ENCODE measurements at regions not wholly inside any gene's neighbourhood (a gene's known extent, or its start where the extent isn't known, plus 50 kb on each side); places are given as distances from the start of the nearest gene placed in this dataset.
"Not testable (repeated sequence)": the region's sequence is repeated elsewhere in the genome, so short reads cannot be mapped to it uniquely, and the experiment has no call there.

DNA sequence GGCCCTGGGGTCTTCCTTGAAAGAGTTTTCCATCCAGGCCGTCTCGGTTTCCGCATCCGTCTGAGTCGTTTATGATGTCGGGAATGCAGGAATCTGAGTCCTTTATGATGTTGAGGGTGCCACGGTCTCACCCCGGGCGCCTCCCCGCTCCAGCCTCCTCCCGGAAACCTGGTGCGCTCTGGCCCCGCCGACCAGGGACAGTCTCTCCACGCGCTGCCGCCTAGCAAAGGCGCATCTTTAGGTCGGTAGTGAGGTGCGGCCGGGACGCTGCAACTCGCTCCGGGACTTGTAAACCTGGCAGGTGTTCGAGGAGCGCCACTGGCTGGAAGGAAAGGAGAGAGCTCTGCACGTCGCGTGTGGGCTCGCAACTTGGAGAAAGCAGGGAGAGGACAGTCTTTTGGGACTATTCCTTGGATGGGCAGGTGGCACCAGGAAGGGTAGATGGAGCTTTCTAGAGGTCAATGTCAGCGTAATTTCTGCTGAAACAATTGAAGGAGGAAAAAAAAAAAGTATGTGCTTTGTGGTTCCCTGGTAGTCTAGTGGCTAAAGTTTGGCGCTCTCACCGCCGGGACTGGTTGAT lies 132.0 kb downstream of the FAM72B start:
- DNase-seq: not testable (repeated sequence)

DNA sequence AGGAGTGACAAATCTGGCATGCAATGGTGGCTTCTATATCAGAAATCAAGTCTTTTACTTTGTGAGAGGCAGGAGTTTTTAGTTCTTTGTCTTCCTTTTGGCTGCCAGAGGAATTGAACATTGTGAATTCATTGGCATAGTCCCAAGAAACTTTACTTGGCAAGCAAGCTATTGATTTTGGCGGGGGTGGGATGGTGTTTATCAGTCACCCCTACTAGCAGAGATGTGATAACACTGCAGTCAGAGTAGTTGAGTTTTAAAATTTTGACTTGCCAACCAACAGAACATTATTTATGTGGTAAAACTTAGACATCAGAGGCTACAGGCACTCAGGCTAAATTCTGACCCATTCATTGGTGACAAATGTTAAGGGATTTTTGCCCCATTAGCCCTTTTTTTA lies 129.2 kb downstream of the FAM72B start:
- DNase-seq: not testable (repeated sequence)

GRCh38 chr1:121066925-121067324 lies 117.2 kb downstream of the FAM72B start:
- not testable (repeated sequence) for DNase-seq

GRCh38 chr1:121068738-121069499 lies 115.2 kb downstream of the FAM72B start:
- not testable (repeated sequence) for DNase-seq

GRCh38 chr1:121073852-121074251 lies 110.3 kb downstream of the FAM72B start:
- DNase-seq: not testable (repeated sequence)

- DNase-seq: not testable (repeated sequence)
Observed at GRCh38 chr1:121075254-121075805, 108.8 kb downstream of the FAM72B start.

GRCh38 chr1:121076674-121077073 lies 107.5 kb downstream of the FAM72B start:
- DNase-seq: not testable (repeated sequence)

- DNase-seq: not testable (repeated sequence)
Observed at GRCh38 chr1:121079655-121080054, 104.5 kb downstream of the FAM72B start.

- DNase-seq: not testable (repeated sequence)
Observed at GRCh38 chr1:121080197-121080903, 103.8 kb downstream of the FAM72B start.

- not testable (repeated sequence) for DNase-seq
Observed at GRCh38 chr1:121080904-121081264, 103.3 kb downstream of the FAM72B start.

DNA sequence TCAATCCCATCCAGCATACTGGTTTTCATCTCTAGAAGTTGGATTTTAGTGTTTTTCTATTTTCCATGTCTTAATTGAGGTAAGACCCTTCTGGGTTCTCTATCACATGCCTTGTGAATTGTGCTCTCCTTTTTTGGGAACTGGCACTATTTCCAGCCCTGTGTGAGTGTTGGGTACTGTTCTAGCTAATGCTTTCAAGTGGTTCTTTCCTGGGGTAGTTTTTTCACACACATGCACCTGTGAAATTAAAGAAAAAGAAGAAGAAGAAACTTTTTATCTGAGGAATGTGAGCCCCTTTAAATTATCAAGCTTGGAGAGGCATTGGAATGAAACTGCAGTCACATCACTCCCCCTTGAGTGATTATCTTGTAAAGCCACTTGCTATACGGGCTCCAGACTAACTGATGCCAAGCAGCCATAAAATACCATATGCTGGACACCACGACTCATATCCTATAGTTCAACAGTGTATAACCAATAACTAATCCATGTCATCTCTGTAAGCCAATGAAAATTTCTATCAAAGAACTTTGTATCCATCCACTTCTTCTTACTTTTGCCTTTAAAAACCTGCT lies 102.4 kb downstream of the FAM72B start:
- not testable (repeated sequence) for DNase-seq

DNA sequence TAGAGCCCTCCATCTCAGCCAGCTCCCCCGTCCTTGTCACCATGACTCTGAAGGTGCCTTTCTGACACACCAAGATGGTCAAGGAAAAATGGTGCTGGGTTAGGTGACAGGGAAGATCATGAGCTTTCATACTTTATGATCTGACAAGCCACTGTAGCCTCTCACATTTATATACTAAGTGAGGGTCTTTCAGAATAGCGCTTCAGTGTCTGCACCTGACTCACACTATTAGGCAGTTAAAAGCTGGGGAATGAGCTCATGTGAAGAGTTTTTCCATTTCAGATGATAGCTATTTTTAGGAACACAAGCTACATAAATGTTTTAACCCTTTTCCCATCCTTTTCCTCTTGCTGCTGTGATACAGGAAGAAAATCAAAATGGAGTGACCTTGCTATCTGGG lies 101.1 kb downstream of the FAM72B start:
- DNase-seq: not testable (repeated sequence)

- not testable (repeated sequence) for DNase-seq
Observed at GRCh38 chr1:121086249-121086648, 97.9 kb downstream of the FAM72B start.

- not testable (repeated sequence) for DNase-seq
Observed at GRCh38 chr1:121087221-121087620, 96.9 kb downstream of the FAM72B start.

GRCh38 chr1:121088568-121088967 lies 95.6 kb downstream of the FAM72B start:
- DNase-seq: not testable (repeated sequence)

- not testable (repeated sequence) for DNase-seq
Observed at GRCh38 chr1:121092329-121092968, 91.7 kb downstream of the FAM72B start.

DNA sequence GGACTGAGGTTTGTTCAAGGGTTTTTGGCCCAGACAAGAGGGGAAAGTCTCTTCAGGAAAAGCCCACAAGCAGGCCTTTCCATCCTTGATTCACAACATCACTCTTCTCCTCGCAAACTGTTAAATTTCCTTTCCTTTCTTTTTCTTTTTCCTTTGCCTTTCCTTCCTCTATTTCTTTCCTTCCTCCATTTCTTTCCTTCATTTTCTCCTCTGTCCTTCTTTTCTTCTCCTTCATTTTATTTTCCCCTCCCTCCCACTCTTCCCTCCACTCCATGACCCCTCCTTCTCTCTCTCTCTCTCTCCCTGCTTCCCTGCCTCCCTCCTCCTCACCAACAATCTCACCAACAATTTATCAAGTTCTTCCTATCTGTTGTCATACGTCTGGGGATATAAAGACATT lies 89.1 kb downstream of the FAM72B start:
- not testable (repeated sequence) for DNase-seq

GRCh38 chr1:121097127-121097866 lies 86.8 kb downstream of the FAM72B start:
- peak; percentile 81 for DNase-seq

GRCh38 chr1:121097867-121098215 lies 86.3 kb downstream of the FAM72B start:
- DNase-seq: not testable (repeated sequence)

GRCh38 chr1:121109025-121109424 lies 75.1 kb downstream of the FAM72B start:
- DNase-seq: not testable (repeated sequence)

- DNase-seq: peak; percentile 23
Observed at GRCh38 chr1:121116522-121117297, 67.4 kb downstream of the FAM72B start.
